GM20000 (cell line): ENCODE measurements at regions not wholly inside any gene's neighbourhood (a gene's known extent, or its start where the extent isn't known, plus 50 kb on each side); places are given as distances from the start of the nearest gene placed in this dataset.

ENCODE experiments used
- DNase-seq: peaks from one replicate; pipeline ENCODE4 v3.0.0; 2012; ENCODE audit warnings: low spot score
- TF ChIP-seq, protein P1 (sequence below): IDR thresholded peaks from 2 replicates; pipeline ENCODE4 v1.5.1; 2012; ENCODE audit warnings: mild to moderate bottlenecking, control low read depth; ENCODE audit errors: extremely low read depth, missing control alignments

DNA sequence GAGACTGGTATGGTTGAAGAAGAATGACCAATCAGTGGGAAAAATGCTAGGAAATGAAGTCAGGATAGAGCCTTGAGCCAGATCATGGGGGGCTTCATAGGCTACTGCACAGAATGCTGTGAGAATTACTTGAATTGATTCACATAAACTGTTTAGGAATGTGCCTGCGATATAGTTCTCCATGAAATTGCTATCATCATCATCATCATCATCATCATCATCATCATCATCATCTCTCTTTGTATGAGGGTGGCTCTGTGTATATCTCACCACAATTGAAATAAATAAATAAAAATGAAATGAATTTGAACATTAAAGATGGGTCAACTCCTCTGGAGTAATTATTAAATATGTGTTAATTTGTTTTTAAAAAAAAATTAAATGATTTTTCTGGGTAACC lies 148.6 kb upstream of the LEF1 start:
- TF ChIP-seq, protein P1, sequence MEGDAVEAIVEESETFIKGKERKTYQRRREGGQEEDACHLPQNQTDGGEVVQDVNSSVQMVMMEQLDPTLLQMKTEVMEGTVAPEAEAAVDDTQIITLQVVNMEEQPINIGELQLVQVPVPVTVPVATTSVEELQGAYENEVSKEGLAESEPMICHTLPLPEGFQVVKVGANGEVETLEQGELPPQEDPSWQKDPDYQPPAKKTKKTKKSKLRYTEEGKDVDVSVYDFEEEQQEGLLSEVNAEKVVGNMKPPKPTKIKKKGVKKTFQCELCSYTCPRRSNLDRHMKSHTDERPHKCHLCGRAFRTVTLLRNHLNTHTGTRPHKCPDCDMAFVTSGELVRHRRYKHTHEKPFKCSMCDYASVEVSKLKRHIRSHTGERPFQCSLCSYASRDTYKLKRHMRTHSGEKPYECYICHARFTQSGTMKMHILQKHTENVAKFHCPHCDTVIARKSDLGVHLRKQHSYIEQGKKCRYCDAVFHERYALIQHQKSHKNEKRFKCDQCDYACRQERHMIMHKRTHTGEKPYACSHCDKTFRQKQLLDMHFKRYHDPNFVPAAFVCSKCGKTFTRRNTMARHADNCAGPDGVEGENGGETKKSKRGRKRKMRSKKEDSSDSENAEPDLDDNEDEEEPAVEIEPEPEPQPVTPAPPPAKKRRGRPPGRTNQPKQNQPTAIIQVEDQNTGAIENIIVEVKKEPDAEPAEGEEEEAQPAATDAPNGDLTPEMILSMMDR = no peak
- no peak for DNase-seq

DNA sequence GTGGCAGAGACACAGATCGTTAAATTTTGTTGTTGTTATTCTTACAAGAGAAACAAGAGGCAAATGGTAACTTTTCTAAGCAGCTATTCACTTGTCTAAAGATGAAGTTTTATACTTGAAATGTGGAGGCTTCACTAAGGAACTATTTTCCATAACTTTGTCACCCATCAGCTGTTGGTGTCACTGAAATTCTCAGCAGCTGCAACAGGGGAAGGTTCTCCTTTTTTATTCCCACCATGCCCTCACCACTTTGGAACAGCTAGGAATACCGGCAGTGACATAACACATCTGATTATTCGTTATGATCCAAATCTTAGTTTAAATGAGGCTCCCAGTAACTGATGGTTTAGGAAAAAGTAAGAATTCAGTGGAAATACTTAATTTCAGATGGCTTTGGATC lies 147.0 kb upstream of the LEF1 start:
- TF ChIP-seq, protein P1 = no peak
- DNase-seq = no peak

DNA sequence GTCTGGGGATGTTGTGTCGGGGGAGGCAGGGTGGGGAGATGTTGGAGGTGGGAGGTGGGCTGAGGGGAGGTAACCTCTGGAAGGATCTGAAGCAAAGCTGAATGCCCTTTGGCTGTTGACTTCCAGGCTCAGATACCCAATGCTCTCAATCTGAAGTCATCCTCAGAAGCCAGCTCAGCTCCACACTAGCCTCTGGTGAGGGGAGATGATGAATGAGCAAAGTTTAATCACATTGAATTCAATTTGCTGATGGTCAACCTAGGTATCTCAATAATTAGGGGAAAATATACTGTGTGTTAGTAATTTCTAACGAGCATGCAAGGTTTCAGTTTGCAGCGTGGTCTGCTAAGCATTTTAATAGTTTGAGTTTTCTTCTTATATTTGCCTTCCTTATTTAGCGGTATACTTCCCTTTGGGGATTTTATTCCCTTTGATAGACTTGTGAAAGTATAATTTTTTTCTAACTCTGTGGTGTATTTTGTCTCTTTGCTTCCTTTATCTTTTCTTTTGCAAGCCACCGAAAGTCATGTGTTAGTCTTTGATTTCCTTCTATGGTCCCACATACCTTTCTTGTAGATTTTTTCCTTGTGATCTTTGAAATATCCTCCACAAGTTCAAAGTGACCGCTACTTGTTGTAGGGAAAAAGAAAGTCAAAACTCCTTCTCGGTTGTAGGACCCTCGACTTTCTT lies 146.3 kb upstream of the LEF1 start:
- TF ChIP-seq, protein P1 = no peak
- no peak for DNase-seq

DNA sequence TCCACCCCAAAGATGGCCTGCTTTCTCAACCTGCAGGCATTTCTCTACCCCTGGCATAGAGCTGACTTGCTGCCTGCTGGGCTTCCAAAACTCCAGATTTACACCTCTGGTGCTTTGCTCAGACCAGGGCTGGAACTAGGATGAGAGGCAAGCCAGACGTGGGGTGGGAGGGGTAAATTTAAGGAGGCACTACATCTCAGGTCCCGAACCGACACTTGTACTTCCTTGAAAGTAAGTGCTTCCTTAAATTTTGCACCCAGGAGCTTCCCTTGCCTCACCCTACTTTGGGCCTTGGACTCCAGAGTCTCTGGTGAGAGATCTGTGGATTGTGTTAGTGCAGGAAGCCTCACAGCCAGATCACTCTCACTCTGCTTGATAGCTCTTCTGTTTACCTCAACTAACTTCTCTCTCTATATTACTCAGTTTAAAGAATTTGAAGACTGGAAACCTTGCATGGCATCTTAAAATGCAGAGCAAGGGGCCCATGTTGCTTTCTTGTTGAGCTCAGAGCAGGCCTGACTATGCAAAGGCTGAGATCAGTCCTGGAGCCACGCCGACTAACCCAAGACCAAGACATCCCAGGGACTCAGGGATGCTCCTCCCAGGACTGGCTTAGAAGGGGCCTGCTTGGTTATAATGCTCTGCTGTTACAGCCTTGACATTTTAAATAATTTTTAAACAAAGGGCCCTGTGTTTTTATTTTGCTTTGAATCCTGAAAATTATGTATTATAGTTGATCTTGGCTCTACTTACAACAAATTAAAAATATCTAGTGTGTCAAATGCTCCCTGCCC lies 145.0 kb upstream of the LEF1 start:
- TF ChIP-seq, protein P1 = no peak
- no peak for DNase-seq

DNA sequence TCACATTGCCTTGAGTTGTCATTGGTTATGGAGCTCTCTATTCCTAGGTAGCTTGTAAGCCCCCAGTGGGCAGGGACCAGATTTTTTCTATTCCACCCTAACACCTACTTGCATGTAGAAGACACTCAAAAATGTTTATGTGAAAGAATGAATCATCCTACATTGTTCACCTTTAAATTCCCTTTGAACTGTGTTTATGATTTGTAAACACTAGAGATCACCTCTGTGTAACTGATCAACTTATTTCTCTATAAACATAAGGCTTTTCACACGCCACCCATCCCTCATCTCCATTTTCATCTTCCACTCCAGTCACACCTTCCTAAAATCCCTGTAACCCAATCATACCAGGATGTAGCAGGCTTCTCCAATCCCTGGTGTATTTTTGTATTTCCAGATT lies 142.6 kb upstream of the LEF1 start:
- no peak for DNase-seq
- TF ChIP-seq, protein P1 = no peak

DNA sequence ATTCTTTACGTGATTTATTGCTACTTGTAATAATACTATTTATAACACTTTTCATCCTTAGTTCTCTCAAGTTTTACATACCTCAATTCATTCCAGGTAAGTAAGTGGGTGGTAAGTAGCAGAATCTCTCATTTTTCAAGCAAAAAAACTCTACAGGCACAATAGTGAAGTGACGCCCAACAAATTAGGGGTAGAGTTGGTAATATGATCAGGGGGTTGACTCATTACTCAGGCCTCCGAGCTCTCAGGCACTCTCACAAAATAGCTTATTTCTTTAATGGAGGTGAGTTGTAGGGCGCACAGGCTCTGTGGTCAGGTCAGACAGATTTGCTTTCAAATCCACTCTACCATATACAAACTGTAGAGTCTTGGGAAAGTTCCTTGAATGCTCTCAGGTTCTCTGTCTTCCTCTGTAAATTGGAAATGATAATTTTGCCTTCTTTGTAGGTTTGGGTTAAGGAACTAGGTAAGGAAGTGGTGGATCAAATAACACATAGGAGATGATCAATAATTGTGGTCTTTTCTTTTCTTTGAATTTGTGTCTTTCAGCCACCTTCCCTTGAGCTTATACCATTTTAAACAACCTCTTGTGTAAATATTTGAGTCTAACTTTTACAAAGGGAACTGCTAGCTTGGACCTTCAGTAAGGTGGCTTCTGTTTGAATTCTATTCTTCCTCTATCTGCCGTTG lies 134.9 kb upstream of the LEF1 start:
- TF ChIP-seq, protein P1 = no peak
- no peak for DNase-seq

DNA sequence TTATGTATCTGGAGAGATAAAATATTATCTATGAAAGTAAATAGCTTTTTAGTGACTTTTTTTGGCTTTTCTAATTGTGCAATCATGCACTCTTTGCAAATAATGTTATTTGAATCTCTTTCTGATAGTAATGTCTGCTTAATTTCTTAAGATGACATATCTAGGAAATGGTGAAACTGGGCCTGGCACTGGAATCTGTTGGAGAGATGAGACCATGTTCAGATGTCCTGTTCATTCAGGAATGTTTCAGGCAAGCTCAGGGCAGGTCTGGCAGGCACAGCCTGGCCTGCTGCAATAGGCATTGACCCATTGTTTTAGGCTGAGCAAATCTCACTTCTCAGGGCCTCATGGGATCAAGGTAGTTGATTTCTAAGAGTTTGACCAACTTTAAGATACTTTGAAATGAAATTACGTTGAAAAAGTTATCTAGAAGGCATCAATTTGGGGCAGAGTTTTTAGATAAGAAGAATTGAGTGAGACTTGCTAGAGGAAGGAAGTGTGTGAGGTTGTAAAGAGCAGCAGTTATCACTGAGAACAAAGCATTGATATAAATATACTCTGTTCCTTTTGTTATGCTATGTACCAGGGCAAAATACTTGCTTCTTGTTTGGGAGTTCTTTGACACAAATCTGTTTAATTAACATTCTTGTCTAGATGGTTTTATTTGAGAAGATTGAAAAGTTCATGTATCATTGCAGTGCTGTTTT lies 133.0 kb upstream of the LEF1 start:
- TF ChIP-seq, protein P1 = no peak
- DNase-seq = no peak
